GM03348 (cell line): ENCODE measurements at regions not wholly inside any gene's neighbourhood (a gene's known extent, or its start where the extent isn't known, plus 50 kb on each side); places are given as distances from the start of the nearest gene placed in this dataset.
A peak's percentile ranks its signal among the peaks of the same experiment; 100 is the strongest.

ENCODE experiments used
- DNase-seq: peaks from one replicate; pipeline ENCODE4 v3.0.0; 2012; ENCODE audit warnings: low spot score

GRCh38 chr1:244347942-244348341, 103.8 kb downstream of the ADSS2 start:
- DNase-seq = peak; percentile 21

- peak; percentile 65 for DNase-seq
Measured at GRCh38 chr1:244349103-244349531, 102.6 kb downstream of the ADSS2 start.

GRCh38 chr1:244349581-244350001, 102.1 kb downstream of the ADSS2 start:
- no peak for DNase-seq

GRCh38 chr1:244350027-244350426, 101.7 kb downstream of the ADSS2 start:
- DNase-seq = no peak

- DNase-seq = no peak
Measured at GRCh38 chr1:244352156-244352830, 99.4 kb downstream of the ADSS2 start.

GRCh38 chr1:244353551-244354091, 98.1 kb downstream of the ADSS2 start:
- peak; percentile 94 for DNase-seq

- DNase-seq = no peak
Measured at GRCh38 chr1:244354810-244355278, 96.9 kb downstream of the ADSS2 start.

GRCh38 chr1:244356376-244356775, 95.3 kb downstream of the ADSS2 start:
- DNase-seq = no peak
